HepG2 (cell line): ENCODE measurements at regions not wholly inside any gene's neighbourhood (a gene's known extent, or its start where the extent isn't known, plus 50 kb on each side); places are given as distances from the start of the nearest gene placed in this dataset.

Source experiments
- ATAC-seq: fragments of 200-7000 bp; cut with Tn5 transposase; 3 replicates; pipeline ENCODE4 v1.9.1; 2020; ENCODE audit warnings: mild to moderate bottlenecking, moderate library complexity
- BruUV-seq: library from RNA; stranded (reverse); fragments of 400-500 nt; replicated peaks from 2 replicates; lab custom pipeline; 2021; lab: Mats Ljungman, UMichigan
- CTCF ChIA-PET: fragments of 300-600 bp; formaldehyde crosslinking; extraction: SDS; loops from one replicate; lab custom pipeline; 2021; ENCODE audit warnings: low total read pairs, inconsistent platforms, low intra/inter-chr PET ratio; lab: Yijun Ruan, JAX
- POLR2A ChIA-PET: fragments of 350-600 bp; sonication (Branson Sonifier 250); formaldehyde crosslinking; loops from one replicate; lab custom pipeline; 2020; ENCODE audit warnings: antibody characterized with exemption, inconsistent platforms; lab: Yijun Ruan, JAX
- DNase-seq: peaks from one replicate; pipeline ENCODE4 v3.0.0-alpha.2; 2015; ENCODE audit warnings: low spot score
- FAIRE-seq: peaks from 3 replicates; lab custom pipeline; 2011; peaks lifted over from hg19 to GRCh38; lab: Jason Lieb, UNC
- H2AFZ ChIP-seq: one replicate; pipeline ENCODE4 v1.6.1; 2011; ENCODE audit warnings: low read length, inconsistent platforms
- H3K27ac ChIP-seq: fragments of 300-600 bp; 3 replicates; pipeline ENCODE4 v1.8.0; 2011; ENCODE audit warnings: mixed run types, mild to moderate bottlenecking, mixed read lengths, low read length, inconsistent platforms; ENCODE audit not compliant: insufficient read depth; ENCODE audit errors: extremely low read length
- H3K27me3 ChIP-seq, 2 experiments: fragments of 200-600 bp in 1 of 2; 2 replicates in 1 of 2; 3 replicates in 1 of 2; pipeline versions ENCODE4 v1.6.0 to v1.8.0; 2011; ENCODE audit warnings: low read length in 2 of 2, mild to moderate bottlenecking in 2 of 2, moderate library complexity in 2 of 2, inconsistent platforms in 1 of 2; ENCODE audit not compliant: insufficient read depth in 2 of 2, control insufficient read depth in 1 of 2
- H3K36me3 ChIP-seq, 2 experiments: fragments of 200-600 bp in 1 of 2; replicated peaks in 1 of 2; 2 replicates in 1 of 2; 3 replicates in 1 of 2; pipeline versions ENCODE4 v1.5.1 to v1.8.0; 2011; ENCODE audit warnings: low read length in 2 of 2, inconsistent platforms in 1 of 2; ENCODE audit not compliant: insufficient read depth in 2 of 2, control insufficient read depth in 1 of 2
- H3K4me1 ChIP-seq: 2 replicates; pipeline ENCODE4 v1.5.1; 2012; ENCODE audit warnings: low read length, inconsistent platforms; ENCODE audit not compliant: insufficient read depth
- H3K4me2 ChIP-seq: 2 replicates; pipeline ENCODE4 v1.6.0; 2011; ENCODE audit warnings: low read depth, low read length, inconsistent platforms
- H3K4me3 ChIP-seq, 3 experiments: fragments of 200-600 bp in 1 of 3; sonication (generic), shearing (Covaris generic) in 1 of 3; replicated peaks in 1 of 3; 2 replicates each; pipeline ENCODE4 v1.5.1; 2011 to 2016; ENCODE audit warnings: low read length in 3 of 3, inconsistent platforms in 2 of 3, low read depth in 2 of 3, mild to moderate bottlenecking in 2 of 3, control low read depth in 1 of 3, mixed read lengths in 1 of 3; ENCODE audit not compliant: insufficient read depth in 1 of 3
- H3K79me2 ChIP-seq: one replicate; pipeline ENCODE4 v1.6.1; 2011; ENCODE audit warnings: low read length, inconsistent platforms; ENCODE audit not compliant: insufficient read depth
- H3K9ac ChIP-seq: 2 replicates; pipeline ENCODE4 v1.6.0; 2011; ENCODE audit warnings: mild to moderate bottlenecking, low read depth, low read length, inconsistent platforms; ENCODE audit not compliant: insufficient read depth
- H3K9me3 ChIP-seq: 2 replicates; pipeline ENCODE4 v1.5.1; 2012; ENCODE audit warnings: mild to moderate bottlenecking, low read length
- H4K20me1 ChIP-seq: 2 replicates; pipeline ENCODE4 v1.6.0; 2011; ENCODE audit warnings: inconsistent platforms, mild to moderate bottlenecking, low read length, moderate library complexity; ENCODE audit not compliant: insufficient read depth
- EZH2 ChIP-seq: conservative IDR thresholded peaks from 2 replicates; pipeline ENCODE4 v1.6.1; 2012; ENCODE audit warnings: mild to moderate bottlenecking, low read depth, low read length, moderate library complexity
- WGBS: methylation state at CpG from one replicate; pipeline ENCODE4 v1.1.6; 2017; ENCODE audit warnings: low lambda C conversion rate; 5-methylcytosine and 5-hydroxymethylcytosine counted together
- in situ Hi-C: cut with HindIII; loops from 2 replicates; pipeline ENCODE4 v1.10.0; 2017; ENCODE audit warnings: low pct_unique_long_range_greater_than_20kb; ENCODE audit not compliant: extremely low pct_ligation_motif_present
- intact Hi-C: fragments of 100-400 bp; cut with micrococcal nuclease; formaldehyde crosslinking; loops from one replicate; pipeline ENCODE4 v1.10.0; 2022; ENCODE audit not compliant: unreplicated experiment
- TF ChIP-seq, protein P1 (sequence below): sonication (generic); formaldehyde crosslinking; IDR thresholded peaks from 2 replicates; pipeline ENCODE4 v1.9.0; 2021; ENCODE audit warnings: missing genetic modification reagents, borderline replicate concordance

DNA sequence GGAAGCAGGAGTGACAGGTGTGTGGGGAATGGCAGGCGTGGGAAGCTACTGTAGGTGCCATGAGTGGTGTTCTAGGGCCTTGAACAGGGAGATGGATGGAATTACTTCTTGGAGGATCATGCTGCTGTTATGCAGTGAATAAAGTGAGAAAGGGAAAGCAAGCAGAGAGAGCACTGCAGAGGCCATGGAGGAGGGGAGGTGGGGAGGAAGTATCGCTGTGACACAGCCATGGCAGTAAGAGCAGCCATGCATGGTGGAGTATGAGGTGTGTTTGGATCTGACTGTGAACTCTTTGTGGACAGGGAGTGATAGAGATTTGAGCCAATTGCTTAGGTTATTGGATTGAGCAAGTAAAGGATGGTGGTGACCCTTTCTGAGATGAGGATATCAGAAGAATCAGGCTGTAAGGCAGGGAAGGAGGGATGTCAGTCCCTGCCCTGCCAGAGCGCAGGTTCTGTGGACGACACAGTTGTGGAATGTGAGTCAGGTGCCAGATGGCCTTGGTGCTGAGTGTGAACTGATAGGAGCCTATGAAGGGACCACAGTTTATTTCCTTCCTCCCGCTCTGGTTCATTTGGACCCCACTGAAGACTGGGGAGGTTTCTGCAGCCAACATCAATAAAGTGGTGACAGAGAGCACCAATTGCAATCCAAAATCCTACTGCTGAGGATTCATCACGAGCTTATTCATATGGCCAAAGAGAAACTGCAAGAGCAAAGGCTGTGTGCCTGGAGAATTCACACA lies 105.5 kb upstream of the TMEM72 start:
- TF ChIP-seq, protein P1, sequence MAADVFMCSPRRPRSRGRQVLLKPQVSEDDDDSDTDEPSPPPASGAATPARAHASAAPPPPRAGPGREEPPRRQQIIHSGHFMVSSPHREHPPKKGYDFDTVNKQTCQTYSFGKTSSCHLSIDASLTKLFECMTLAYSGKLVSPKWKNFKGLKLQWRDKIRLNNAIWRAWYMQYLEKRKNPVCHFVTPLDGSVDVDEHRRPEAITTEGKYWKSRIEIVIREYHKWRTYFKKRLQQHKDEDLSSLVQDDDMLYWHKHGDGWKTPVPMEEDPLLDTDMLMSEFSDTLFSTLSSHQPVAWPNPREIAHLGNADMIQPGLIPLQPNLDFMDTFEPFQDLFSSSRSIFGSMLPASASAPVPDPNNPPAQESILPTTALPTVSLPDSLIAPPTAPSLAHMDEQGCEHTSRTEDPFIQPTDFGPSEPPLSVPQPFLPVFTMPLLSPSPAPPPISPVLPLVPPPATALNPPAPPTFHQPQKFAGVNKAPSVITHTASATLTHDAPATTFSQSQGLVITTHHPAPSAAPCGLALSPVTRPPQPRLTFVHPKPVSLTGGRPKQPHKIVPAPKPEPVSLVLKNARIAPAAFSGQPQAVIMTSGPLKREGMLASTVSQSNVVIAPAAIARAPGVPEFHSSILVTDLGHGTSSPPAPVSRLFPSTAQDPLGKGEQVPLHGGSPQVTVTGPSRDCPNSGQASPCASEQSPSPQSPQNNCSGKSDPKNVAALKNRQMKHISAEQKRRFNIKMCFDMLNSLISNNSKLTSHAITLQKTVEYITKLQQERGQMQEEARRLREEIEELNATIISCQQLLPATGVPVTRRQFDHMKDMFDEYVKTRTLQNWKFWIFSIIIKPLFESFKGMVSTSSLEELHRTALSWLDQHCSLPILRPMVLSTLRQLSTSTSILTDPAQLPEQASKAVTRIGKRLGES, result no peak
- H3K9ac ChIP-seq, result no peak overlapping the region
- ChIA-PET CTCF (no interaction called here), POLR2A (no interaction called here)
- no peak overlapping the region for H3K4me3 ChIP-seq
- H3K9me3 ChIP-seq, result no peaks in the 10 kb centered on the region
- H3K36me3 ChIP-seq, result no peaks in the 10 kb centered on the region
- H3K27me3 ChIP-seq, result peaks cover 4 to 7% of the 10 kb centered on the region in 2 experiments; a peak in 2 of 5 replicates
- H3K27ac ChIP-seq, result no peak overlapping the region
- ATAC-seq (peak; percentile 58; the same call in 2 of the 3 replicates), FAIRE-seq (no peak), DNase-seq (no peak)
- H4K20me1 ChIP-seq, result no peaks in the 10 kb centered on the region
- no peak overlapping the region for H3K4me2 ChIP-seq
- 17% methylated on average over 6 of the region's 6 CpGs for WGBS
- no peaks in the 10 kb centered on the region for H3K4me1 ChIP-seq
- H3K79me2 ChIP-seq, result no peaks in the 10 kb centered on the region
- H2AFZ ChIP-seq, result no peak overlapping the region
- intact Hi-C loops (no loop called here), in situ Hi-C loops (no loop called here)
- no TSS peak for BruUV-seq

GRCh38 chr10:44806950-44807349 lies 104.2 kb upstream of the TMEM72 start:
- ATAC-seq (no peak), DNase-seq (no peak), FAIRE-seq (no peak)
- no peak overlapping the region for H3K9ac ChIP-seq
- TF ChIP-seq EZH2, result no peak
- ChIA-PET POLR2A (no interaction called here), CTCF (no interaction called here)
- H2AFZ ChIP-seq, result no peak overlapping the region
- H3K27me3 ChIP-seq, result peaks cover 4 to 7% of the 10 kb centered on the region in 2 experiments; a peak in 2 of 5 replicates
- H3K4me3 ChIP-seq, result no peak overlapping the region
- no peak overlapping the region for H3K4me2 ChIP-seq
- BruUV-seq, result no TSS peak
- intact Hi-C loops, result no loop called here
- no peaks in the 10 kb centered on the region for H3K36me3 ChIP-seq
- 32% methylated on average over 3 of the region's 3 CpGs for WGBS
- no peaks in the 10 kb centered on the region for H3K4me1 ChIP-seq
- H3K27ac ChIP-seq, result no peak overlapping the region
- in situ Hi-C loops, result no loop called here
- no peaks in the 10 kb centered on the region for H3K9me3 ChIP-seq
- no peaks in the 10 kb centered on the region for H3K79me2 ChIP-seq
- H4K20me1 ChIP-seq, result no peaks in the 10 kb centered on the region
